DMS153 (cell line): ENCODE measurements at regions not wholly inside any gene's neighbourhood (a gene's known extent, or its start where the extent isn't known, plus 50 kb on each side); places are given as distances from the start of the nearest gene placed in this dataset.
A peak's percentile ranks its signal among the peaks of the same experiment; 100 is the strongest.
"Not testable (repeated sequence)": the region's sequence is repeated elsewhere in the genome, so short reads cannot be mapped to it uniquely, and the experiment has no call there.

Experiments
- DNase-seq: peaks from one replicate; lab custom pipeline; 2025; lab: John Stamatoyannopoulos, UW

- no peak for DNase-seq
Observed at GRCh38 chr9:24342457-24342856, 203.2 kb downstream of the IZUMO3 start.

- DNase-seq: no peak
Observed at GRCh38 chr9:24333629-24334028, 212.1 kb downstream of the IZUMO3 start.

GRCh38 chr9:24298912-24299311 lies 246.8 kb downstream of the IZUMO3 start:
- no peak for DNase-seq

GRCh38 chr9:24297931-24298330 lies 247.8 kb downstream of the IZUMO3 start:
- DNase-seq: no peak

GRCh38 chr9:24296124-24296523 lies 249.6 kb downstream of the IZUMO3 start:
- DNase-seq: no peak

- DNase-seq: peak; percentile 31
Observed at GRCh38 chr9:24293386-24293785, 252.3 kb downstream of the IZUMO3 start.

- DNase-seq: no peak
Observed at GRCh38 chr9:24286761-24287160, 258.9 kb downstream of the IZUMO3 start.

GRCh38 chr9:24258626-24259025 lies 287.1 kb downstream of the IZUMO3 start:
- DNase-seq: no peak

GRCh38 chr9:24257726-24258125 lies 288.0 kb downstream of the IZUMO3 start:
- no peak for DNase-seq

- DNase-seq: no peak
Observed at GRCh38 chr9:24245988-24246387, 299.7 kb downstream of the IZUMO3 start.

- DNase-seq: no peak
Observed at GRCh38 chr9:24242576-24242975, 303.1 kb downstream of the IZUMO3 start.

- DNase-seq: no peak
Observed at GRCh38 chr9:24218656-24219055, 327.0 kb downstream of the IZUMO3 start.

GRCh38 chr9:24210641-24211040 lies 335.1 kb downstream of the IZUMO3 start:
- DNase-seq: no peak

GRCh38 chr9:24189986-24190385 lies 355.7 kb downstream of the IZUMO3 start:
- no peak for DNase-seq

GRCh38 chr9:24180572-24180971 lies 354.5 kb upstream of the ELAVL2 start:
- DNase-seq: not testable (repeated sequence)

- no peak for DNase-seq
Observed at GRCh38 chr9:24144796-24145195, 318.8 kb upstream of the ELAVL2 start.

GRCh38 chr9:24135072-24135471 lies 309.0 kb upstream of the ELAVL2 start:
- not testable (repeated sequence) for DNase-seq

GRCh38 chr9:24132244-24132643 lies 306.2 kb upstream of the ELAVL2 start:
- DNase-seq: no peak

- no peak for DNase-seq
Observed at GRCh38 chr9:24127519-24127918, 301.5 kb upstream of the ELAVL2 start.

- no peak for DNase-seq
Observed at GRCh38 chr9:24118190-24118589, 292.1 kb upstream of the ELAVL2 start.

- DNase-seq: no peak
Observed at GRCh38 chr9:24096756-24097155, 270.7 kb upstream of the ELAVL2 start.

GRCh38 chr9:24095246-24095645 lies 269.2 kb upstream of the ELAVL2 start:
- DNase-seq: no peak

- DNase-seq: no peak
Observed at GRCh38 chr9:24090566-24090965, 264.5 kb upstream of the ELAVL2 start.

GRCh38 chr9:24073666-24074065 lies 247.6 kb upstream of the ELAVL2 start:
- DNase-seq: no peak

GRCh38 chr9:24073007-24073592 lies 247.1 kb upstream of the ELAVL2 start:
- DNase-seq: no peak
